A549 (cell line): ENCODE measurements at regions not wholly inside any gene's neighbourhood (a gene's known extent, or its start where the extent isn't known, plus 50 kb on each side); places are given as distances from the start of the nearest gene placed in this dataset.

Experiments
- ATAC-seq, 2 experiments: fragments of 200-7000 bp in 1 of 2; fragments of >200 bp in 1 of 2; cut with Nextera tagmentation in 1 of 2; cut with Tn5 transposase in 1 of 2; 3 replicates each; pipeline versions ENCODE4 v1.8.0 to v1.9.1; 2018 to 2020; ENCODE audit warnings: mild to moderate bottlenecking in 1 of 2, moderate library complexity in 1 of 2
- CTCF ChIA-PET: fragments of 300-600 bp; sonication (Branson Sonifier 250); formaldehyde crosslinking; extraction: SDS; loops from one replicate; lab custom pipeline; 2021; ENCODE audit warnings: antibody characterized with exemption, inconsistent platforms; lab: Yijun Ruan, JAX
- POLR2A ChIA-PET: fragments of 350-600 bp; formaldehyde crosslinking; extraction: SDS; loops from one replicate; lab custom pipeline; 2021; ENCODE audit warnings: antibody characterized with exemption, inconsistent platforms; lab: Yijun Ruan, JAX
- DNase-seq, 2 experiments: peaks; one replicate each; pipeline versions ENCODE4 v3.0.0 to v3.0.0-alpha.2; 2011 to 2016; ENCODE audit warnings: low read depth in 1 of 2, low spot score in 1 of 2
- FAIRE-seq: peaks from 2 replicates; lab custom pipeline; 2011; peaks lifted over from hg19 to GRCh38; lab: Jason Lieb, UNC
- H3K27ac ChIP-seq, 2 experiments: fragments of >200 bp; sonication (Bioruptor Twin); formaldehyde crosslinking; 3 replicates each; pipeline ENCODE4 v1.5.1; 2016 to 2017
- H3K4me1 ChIP-seq: fragments of >200 bp; sonication (Bioruptor Twin); formaldehyde crosslinking; 3 replicates; pipeline ENCODE4 v1.6.1; 2016
- H3K4me2 ChIP-seq: fragments of >200 bp; sonication (Bioruptor Twin); formaldehyde crosslinking; 3 replicates; pipeline ENCODE4 v1.6.1; 2016
- H3K4me3 ChIP-seq: fragments of >200 bp; sonication (Bioruptor Twin); formaldehyde crosslinking; 3 replicates; pipeline ENCODE4 v1.5.1; 2016
- H3K9me3 ChIP-seq: fragments of >200 bp; sonication (Bioruptor Twin); formaldehyde crosslinking; 3 replicates; pipeline ENCODE4 v1.6.1; 2016
- CBX2 ChIP-seq: fragments of 200-600 bp; sonication (generic); IDR thresholded peaks from 2 replicates; pipeline ENCODE4 v1.6.1; 2016; ENCODE audit warnings: low read depth, mild to moderate bottlenecking, borderline replicate concordance
- CBX8 ChIP-seq: fragments of 200-600 bp; sonication (generic); IDR thresholded peaks from 2 replicates; pipeline ENCODE4 v1.6.1; 2016
- CEBPB ChIP-seq, 2 experiments: fragments of >200 bp in 1 of 2; sonication (Bioruptor Twin) in 1 of 2; formaldehyde crosslinking in 1 of 2; IDR thresholded peaks; 2 replicates each; pipeline ENCODE4 v1.6.1; 2012 to 2016
- CHD2 ChIP-seq: fragments of 150-350 bp; IDR thresholded peaks from 2 replicates; pipeline ENCODE4 v1.6.1; 2014; ENCODE audit warnings: low read length; ENCODE audit not compliant: partially characterized antibody
- CHD4 ChIP-seq: fragments of 200-600 bp; sonication (generic); IDR thresholded peaks from 2 replicates; pipeline ENCODE4 v1.6.1; 2016; ENCODE audit warnings: antibody characterized with exemption, mild to moderate bottlenecking, borderline replicate concordance
- EHMT2 ChIP-seq: fragments of 200-600 bp; sonication (generic); IDR thresholded peaks from 2 replicates; pipeline ENCODE4 v1.6.1; 2016; ENCODE audit warnings: antibody characterized with exemption, low read depth, mild to moderate bottlenecking, moderate library complexity
- EP300 ChIP-seq, 2 experiments: fragments of >200 bp; sonication (Bioruptor Twin); formaldehyde crosslinking; IDR thresholded peaks; 2 replicates in 1 of 2; 3 replicates in 1 of 2; pipeline ENCODE4 v1.6.1; 2016 to 2017
- FOSB ChIP-seq: fragments of 250-450 bp; sonication (Bioruptor Pico); IDR thresholded peaks from 2 replicates; pipeline ENCODE4 v1.5.0; 2020; ENCODE audit warnings: mild to moderate bottlenecking, moderate library complexity
- HEYL ChIP-seq: fragments of 250-450 bp; sonication (Bioruptor Pico); IDR thresholded peaks from 2 replicates; pipeline ENCODE4 v1.8.0; 2021; ENCODE audit warnings: mild to moderate bottlenecking, moderate library complexity
- HOXB5 ChIP-seq: fragments of 250-450 bp; sonication (Bioruptor Pico); IDR thresholded peaks from 2 replicates; pipeline ENCODE4 v1.5.0; 2020; ENCODE audit warnings: mild to moderate bottlenecking, moderate library complexity
- JUN ChIP-seq, 2 experiments: fragments of >200 bp; sonication (Bioruptor Twin); formaldehyde crosslinking; IDR thresholded peaks; 2 replicates in 1 of 2; 3 replicates in 1 of 2; pipeline ENCODE4 v1.6.1; 2016 to 2017
- KDM5A ChIP-seq: fragments of 200-600 bp; sonication (generic); IDR thresholded peaks from 2 replicates; pipeline ENCODE4 v1.6.1; 2016; ENCODE audit warnings: antibody characterized with exemption, mild to moderate bottlenecking
- MAFK ChIP-seq: fragments of 450-650 bp; IDR thresholded peaks from 2 replicates; pipeline ENCODE4 v1.6.1; 2014; ENCODE audit not compliant: partially characterized antibody
- MYC ChIP-seq: IDR thresholded peaks from 2 replicates; pipeline ENCODE4 v1.6.1; 2012; ENCODE audit warnings: mild to moderate bottlenecking, inconsistent platforms, low read length, improper control_type of control experiment, borderline replicate concordance
- NFE2L2 ChIP-seq: fragments of 150-350 bp; conservative IDR thresholded peaks from 2 replicates; pipeline ENCODE4 v1.6.1; 2014; ENCODE audit warnings: low read length
- NR3C1 ChIP-seq: fragments of >200 bp; sonication (Bioruptor Twin); formaldehyde crosslinking; IDR thresholded peaks from 3 replicates; pipeline ENCODE4 v1.6.1; 2017
- PHF8 ChIP-seq: fragments of 200-600 bp; sonication (generic); IDR thresholded peaks from 2 replicates; pipeline ENCODE4 v1.6.1; 2016; ENCODE audit warnings: low read depth, mild to moderate bottlenecking, antibody characterized with exemption, moderate library complexity, borderline replicate concordance
- POLR2A ChIP-seq: IDR thresholded peaks from 2 replicates; pipeline ENCODE4 v1.6.1; 2012; ENCODE audit warnings: mild to moderate bottlenecking, low read length
- RCOR1 ChIP-seq: fragments of 150-350 bp; IDR thresholded peaks from 2 replicates; pipeline ENCODE4 v1.6.1; 2014; ENCODE audit warnings: antibody characterized with exemption, low read length, low read depth
- RNF2 ChIP-seq: fragments of 200-600 bp; sonication (generic); IDR thresholded peaks from 2 replicates; pipeline ENCODE4 v1.6.1; 2016; ENCODE audit warnings: low read depth, mild to moderate bottlenecking, antibody characterized with exemption, moderate library complexity, borderline replicate concordance
- SREBF2 ChIP-seq: fragments of 450-650 bp; IDR thresholded peaks from 2 replicates; pipeline ENCODE4 v1.6.1; 2014; ENCODE audit warnings: mild to moderate bottlenecking, moderate library complexity
- TFCP2L1 ChIP-seq: fragments of 250-450 bp; sonication (Bioruptor Pico); IDR thresholded peaks from 2 replicates; pipeline ENCODE4 v1.5.0; 2021; ENCODE audit warnings: mild to moderate bottlenecking
- TP53 ChIP-seq: fragments of 250-450 bp; sonication (Bioruptor Pico); IDR thresholded peaks from 2 replicates; pipeline ENCODE4 v1.5.0; 2021; ENCODE audit warnings: mild to moderate bottlenecking, moderate library complexity
- ZC3H11A ChIP-seq: fragments of 450-650 bp; IDR thresholded peaks from 2 replicates; pipeline ENCODE4 v1.6.1; 2014; ENCODE audit warnings: antibody characterized with exemption, mild to moderate bottlenecking
- WGBS: methylation state at CpG from one replicate; pipeline ENCODE4 v1.1.6; 2017; ENCODE audit errors: missing lambda C conversion rate; 5-methylcytosine and 5-hydroxymethylcytosine counted together
- TF ChIP-seq, protein P1 (sequence below): fragments of >200 bp; sonication (Bioruptor Twin); formaldehyde crosslinking; IDR thresholded peaks from 3 replicates; pipeline ENCODE4 v1.6.1; 2016
- TF ChIP-seq, protein P2 (sequence below): fragments of 250-450 bp; sonication (Bioruptor Pico); IDR thresholded peaks from 2 replicates; pipeline ENCODE4 v1.5.0; 2021; ENCODE audit warnings: mild to moderate bottlenecking, moderate library complexity, borderline replicate concordance
- TF ChIP-seq, protein P3 (sequence below): IDR thresholded peaks from 2 replicates; pipeline ENCODE4 v1.6.1; 2012; ENCODE audit warnings: low read depth, borderline replicate concordance
- TF ChIP-seq, protein P4 (sequence below): fragments of >200 bp; sonication (Bioruptor Twin); formaldehyde crosslinking; IDR thresholded peaks from 2 replicates; pipeline ENCODE4 v1.6.1; 2016
- TF ChIP-seq, protein P5 (sequence below): fragments of 250-450 bp; sonication (Bioruptor Pico); IDR thresholded peaks from 2 replicates; pipeline ENCODE4 v1.5.0; 2020; ENCODE audit warnings: low read depth, mild to moderate bottlenecking, moderate library complexity

DNA sequence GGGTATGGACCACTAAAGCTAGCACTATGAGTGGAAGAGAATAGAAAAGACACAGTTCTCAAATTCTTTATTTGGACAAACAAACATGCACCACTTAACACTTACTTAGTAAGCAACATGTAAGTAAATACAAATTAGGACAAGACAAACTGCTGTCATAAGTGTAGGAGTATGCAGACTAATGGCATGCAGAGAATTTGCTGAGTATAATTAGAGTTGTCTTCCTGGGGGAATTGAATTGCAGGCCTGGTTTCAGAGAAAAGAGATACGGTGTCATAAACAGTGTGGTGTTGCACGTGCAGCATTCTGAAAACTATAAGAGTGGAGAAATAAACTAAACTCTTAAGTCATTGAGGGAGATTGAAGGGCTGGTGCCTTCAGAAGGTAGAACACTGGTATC is 125.2 kb upstream of the EYA4 start:
- DNase-seq (no peak), FAIRE-seq (no peak), ATAC-seq (no peak)
- 44% methylated on average over 2 of the region's 2 CpGs for WGBS
- POLR2A ChIA-PET: no interaction called here
- no peak overlapping the region for H3K4me2 ChIP-seq
- no peak overlapping the region for H3K27ac ChIP-seq
- TF ChIP-seq RNF2: no peak
- H3K4me3 ChIP-seq: no peak overlapping the region
- H3K9me3 ChIP-seq: peaks cover 4% of the 10 kb centered on the region; the same call in 1 of the 3 replicates
- CTCF ChIA-PET: no interaction called here
- H3K4me1 ChIP-seq: no peaks in the 10 kb centered on the region

DNA sequence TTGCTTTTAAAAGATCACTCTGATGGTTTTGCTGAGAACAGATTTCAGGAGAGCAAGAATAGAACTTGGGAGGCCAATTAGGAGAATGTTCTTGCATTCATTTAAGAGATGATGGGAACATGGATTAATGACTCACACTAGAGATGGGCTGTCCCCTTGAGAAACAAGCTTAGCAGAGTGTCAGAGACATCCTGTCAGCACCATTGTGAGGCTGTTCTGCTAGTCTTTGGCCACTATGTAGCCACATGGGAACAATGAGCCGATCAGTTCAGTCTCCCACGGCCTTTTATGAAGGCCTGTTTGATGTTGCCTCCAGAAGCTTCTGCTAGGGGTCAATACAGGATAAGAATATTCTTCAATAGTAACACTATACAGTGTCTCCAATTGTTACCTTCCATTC is 113.0 kb upstream of the EYA4 start:
- DNase-seq (no peak), FAIRE-seq (no peak)
- WGBS: 95% methylated on average over 2 of the region's 2 CpGs
- no peak overlapping the region for H3K27ac ChIP-seq
- H3K4me1 ChIP-seq: peaks cover 22% of the 10 kb centered on the region
- H3K9me3 ChIP-seq: no peaks in the 10 kb centered on the region
- CTCF ChIA-PET: no interaction called here
- TF ChIP-seq TFCP2L1 (CRISPR knock-in tag) (no peak), POLR2A (no peak), CEBPB (IDR thresholded peaks at IDR 0.05) (no peak), NFE2L2 (no peak), EHMT2 (no peak), MYC (no peak), RCOR1 (no peak), FOSB (CRISPR knock-in tag) (no peak), CBX2 (no peak)
- TF ChIP-seq, protein P1, sequence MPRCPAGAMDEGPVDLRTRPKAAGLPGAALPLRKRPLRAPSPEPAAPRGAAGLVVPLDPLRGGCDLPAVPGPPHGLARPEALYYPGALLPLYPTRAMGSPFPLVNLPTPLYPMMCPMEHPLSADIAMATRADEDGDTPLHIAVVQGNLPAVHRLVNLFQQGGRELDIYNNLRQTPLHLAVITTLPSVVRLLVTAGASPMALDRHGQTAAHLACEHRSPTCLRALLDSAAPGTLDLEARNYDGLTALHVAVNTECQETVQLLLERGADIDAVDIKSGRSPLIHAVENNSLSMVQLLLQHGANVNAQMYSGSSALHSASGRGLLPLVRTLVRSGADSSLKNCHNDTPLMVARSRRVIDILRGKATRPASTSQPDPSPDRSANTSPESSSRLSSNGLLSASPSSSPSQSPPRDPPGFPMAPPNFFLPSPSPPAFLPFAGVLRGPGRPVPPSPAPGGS: no peak
- TF ChIP-seq, all 56 proteins: peak for 0
- ATAC-seq: no peak
- H3K4me3 ChIP-seq: no peak overlapping the region
- POLR2A ChIA-PET: no interaction called here
- H3K4me2 ChIP-seq: no peak overlapping the region

DNA sequence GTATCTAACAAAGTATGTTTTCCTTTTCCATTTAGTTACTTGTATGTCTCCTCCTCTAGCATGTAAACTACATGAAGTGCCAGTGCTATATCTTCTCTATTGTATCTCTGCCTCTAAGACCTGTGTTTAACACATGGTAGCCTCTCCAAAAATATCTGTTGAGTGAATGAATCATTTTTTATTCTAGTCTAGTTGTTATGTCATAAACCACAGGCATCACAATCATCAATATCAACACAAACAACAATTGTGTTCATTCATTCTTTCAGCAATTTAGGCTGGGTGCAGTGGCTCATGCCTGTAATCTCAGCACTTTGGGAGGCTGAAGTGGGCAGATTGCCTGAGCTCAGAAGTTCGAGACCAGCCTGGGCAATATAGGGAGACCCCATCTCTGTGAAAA is 111.6 kb upstream of the EYA4 start:
- peak overlapping the region in 1 of 2 experiments; percentile 55; a peak in 1 of 6 replicates for H3K27ac ChIP-seq
- no peak for ATAC-seq
- H3K4me1 ChIP-seq: peaks cover 22% of the 10 kb centered on the region
- no peak for DNase-seq
- H3K4me3 ChIP-seq: no peak overlapping the region
- 90% methylated on average over 1 of the region's 1 CpG for WGBS
- POLR2A ChIA-PET: no interaction called here
- CTCF ChIA-PET: no interaction called here
- TF ChIP-seq CHD4 (no peak), FOSB (CRISPR knock-in tag) (no peak), CHD2 (no peak), ZC3H11A (no peak), EP300 (IDR thresholded peaks at IDR 0.05) (no peak), TP53 (CRISPR knock-in tag) (no peak), SREBF2 (no peak), CBX8 (no peak), MAFK (no peak), NR3C1 (no peak), HOXB5 (CRISPR knock-in tag) (no peak), JUN (IDR thresholded peaks at IDR 0.05) (no peak), HEYL (CRISPR knock-in tag) (no peak), EHMT2 (no peak), PHF8 (no peak), KDM5A (no peak)
- TF ChIP-seq, protein P2, sequence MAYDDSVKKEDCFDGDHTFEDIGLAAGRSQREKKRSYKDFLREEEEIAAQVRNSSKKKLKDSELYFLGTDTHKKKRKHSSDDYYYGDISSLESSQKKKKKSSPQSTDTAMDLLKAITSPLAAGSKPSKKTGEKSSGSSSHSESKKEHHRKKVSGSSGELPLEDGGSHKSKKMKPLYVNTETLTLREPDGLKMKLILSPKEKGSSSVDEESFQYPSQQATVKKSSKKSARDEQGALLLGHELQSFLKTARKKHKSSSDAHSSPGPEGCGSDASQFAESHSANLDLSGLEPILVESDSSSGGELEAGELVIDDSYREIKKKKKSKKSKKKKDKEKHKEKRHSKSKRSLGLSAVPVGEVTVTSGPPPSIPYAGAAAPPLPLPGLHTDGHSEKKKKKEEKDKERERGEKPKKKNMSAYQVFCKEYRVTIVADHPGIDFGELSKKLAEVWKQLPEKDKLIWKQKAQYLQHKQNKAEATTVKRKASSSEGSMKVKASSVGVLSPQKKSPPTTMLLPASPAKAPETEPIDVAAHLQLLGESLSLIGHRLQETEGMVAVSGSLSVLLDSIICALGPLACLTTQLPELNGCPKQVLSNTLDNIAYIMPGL: no peak
- TF ChIP-seq, protein P3, sequence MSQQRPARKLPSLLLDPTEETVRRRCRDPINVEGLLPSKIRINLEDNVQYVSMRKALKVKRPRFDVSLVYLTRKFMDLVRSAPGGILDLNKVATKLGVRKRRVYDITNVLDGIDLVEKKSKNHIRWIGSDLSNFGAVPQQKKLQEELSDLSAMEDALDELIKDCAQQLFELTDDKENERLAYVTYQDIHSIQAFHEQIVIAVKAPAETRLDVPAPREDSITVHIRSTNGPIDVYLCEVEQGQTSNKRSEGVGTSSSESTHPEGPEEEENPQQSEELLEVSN: no peak
- TF ChIP-seq, protein P4, sequence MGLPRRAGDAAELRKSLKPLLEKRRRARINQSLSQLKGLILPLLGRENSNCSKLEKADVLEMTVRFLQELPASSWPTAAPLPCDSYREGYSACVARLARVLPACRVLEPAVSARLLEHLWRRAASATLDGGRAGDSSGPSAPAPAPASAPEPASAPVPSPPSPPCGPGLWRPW: no peak
- TF ChIP-seq, protein P5, sequence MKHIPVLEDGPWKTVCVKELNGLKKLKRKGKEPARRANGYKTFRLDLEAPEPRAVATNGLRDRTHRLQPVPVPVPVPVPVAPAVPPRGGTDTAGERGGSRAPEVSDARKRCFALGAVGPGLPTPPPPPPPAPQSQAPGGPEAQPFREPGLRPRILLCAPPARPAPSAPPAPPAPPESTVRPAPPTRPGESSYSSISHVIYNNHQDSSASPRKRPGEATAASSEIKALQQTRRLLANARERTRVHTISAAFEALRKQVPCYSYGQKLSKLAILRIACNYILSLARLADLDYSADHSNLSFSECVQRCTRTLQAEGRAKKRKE (CRISPR knock-in tag): no peak
- TF ChIP-seq, all 56 proteins: peak for 0
- no peak for FAIRE-seq
- Histone ChIP-seq H3K4me2 (no peak overlapping the region), H3K9me3 (no peaks in the 10 kb centered on the region)
